ENCODE measurements at regions not wholly inside any gene's neighbourhood (a gene's known extent, or its start where the extent isn't known, plus 50 kb on each side); places are given as distances from the start of the nearest gene placed in this dataset.

DNA sequence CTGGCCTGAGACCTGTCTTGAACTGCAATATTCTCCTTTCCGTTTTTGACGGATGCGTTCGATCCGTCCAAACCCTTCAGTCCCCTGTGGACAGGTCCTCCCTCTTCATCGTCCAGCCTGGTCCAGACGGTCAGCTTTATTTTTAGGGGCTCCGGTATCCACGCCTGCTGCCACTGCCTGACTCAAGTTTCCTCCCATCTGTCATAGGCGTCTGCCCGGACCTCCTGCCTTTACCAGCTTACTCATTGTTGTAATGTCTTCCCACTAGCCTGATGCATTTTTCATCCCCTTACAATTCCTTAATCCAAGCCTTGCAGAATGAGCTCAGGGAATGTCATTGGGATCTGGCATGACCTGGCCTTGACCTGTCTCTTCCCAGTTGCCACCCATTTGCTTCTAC lies 145.8 kb downstream of the TENT4A start:
- no peaks in the 10 kb centered on the region for H3K36me3 ChIP-seq (ENCODE audit: control insufficient read depth, low read depth, low read length)
- H3K4me1 ChIP-seq (ENCODE audit: control insufficient read depth, low read depth, low read length): no peaks in the 10 kb centered on the region
- no peak overlapping the region for H3K9ac ChIP-seq (ENCODE audit: low read length)
- H3K4me3 ChIP-seq (ENCODE audit: low read length): no peak overlapping the region
- peaks cover 4% of the 10 kb centered on the region for H3K9me3 ChIP-seq (ENCODE audit: control insufficient read depth, low read depth, low read length)
- no peak overlapping the region for H3K27ac ChIP-seq (ENCODE audit: low read length)
- H3K27me3 ChIP-seq (ENCODE audit: control insufficient read depth, insufficient read depth, low read length): no peaks in the 10 kb centered on the region

DNA sequence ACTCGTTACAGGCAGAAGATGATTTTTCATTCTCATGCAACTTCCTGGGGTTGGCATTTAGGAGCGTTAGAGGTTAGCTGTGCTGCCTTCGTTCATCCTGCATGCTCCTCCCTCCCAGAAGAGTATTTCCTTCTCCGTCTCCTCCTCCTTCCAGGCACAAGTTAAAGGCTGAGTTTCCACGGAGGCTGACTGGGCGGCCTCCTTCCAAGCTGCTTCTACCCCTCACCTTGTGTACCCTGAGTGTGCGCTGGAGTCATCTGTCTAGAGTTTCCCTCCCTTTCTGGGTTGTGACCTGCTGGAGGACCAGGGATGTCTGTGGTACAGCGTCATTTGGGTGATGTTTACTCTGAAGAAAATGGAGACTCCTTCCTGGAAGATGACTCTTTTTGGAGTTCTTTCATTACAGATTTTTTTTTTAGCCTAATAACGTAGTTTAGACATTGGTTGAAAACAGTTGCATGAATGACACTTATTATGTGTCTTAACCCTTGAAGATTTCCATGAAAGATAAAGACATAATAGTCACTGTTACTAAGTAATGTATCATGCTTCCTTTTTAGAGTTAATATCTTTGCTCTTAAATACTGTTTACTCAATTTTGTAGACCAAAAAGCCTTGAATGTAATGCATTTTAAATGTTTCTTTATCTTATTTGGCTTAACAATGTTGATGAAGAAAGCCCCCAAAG lies 146.9 kb downstream of the TENT4A start:
- H3K9me3 ChIP-seq (ENCODE audit: control insufficient read depth, low read depth, low read length): peaks cover 4% of the 10 kb centered on the region

DNA sequence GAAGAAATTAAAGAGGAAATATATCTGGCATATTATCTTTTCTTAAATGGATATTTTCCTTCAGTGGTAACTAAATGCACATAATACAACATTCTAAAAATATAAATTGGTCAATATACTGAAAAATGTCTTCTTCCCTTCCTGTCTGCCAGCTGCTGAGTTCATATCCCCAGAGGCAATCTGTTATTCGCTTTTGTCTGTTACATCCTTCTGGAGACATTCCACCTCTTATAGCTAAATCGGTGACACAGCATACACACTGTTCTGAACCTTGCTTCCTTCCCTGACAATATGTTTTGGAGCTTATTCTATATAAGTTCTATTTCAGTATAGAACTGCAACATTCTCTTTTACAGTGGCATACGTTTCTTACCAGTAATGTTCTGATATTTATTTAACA lies 147.8 kb downstream of the TENT4A start:
- Histone ChIP-seq H3K27me3 (ENCODE audit: control insufficient read depth, insufficient read depth, low read length) (no peaks in the 10 kb centered on the region), H3K9ac (ENCODE audit: low read length) (no peak overlapping the region), H3K9me3 (ENCODE audit: control insufficient read depth, low read depth, low read length) (peaks cover 4% of the 10 kb centered on the region), H3K4me1 (ENCODE audit: control insufficient read depth, low read depth, low read length) (no peaks in the 10 kb centered on the region), H3K4me3 (ENCODE audit: low read length) (no peak overlapping the region), H3K27ac (ENCODE audit: low read length) (no peak overlapping the region), H3K36me3 (ENCODE audit: control insufficient read depth, low read depth, low read length) (no peaks in the 10 kb centered on the region)

More for the DNA sequence above, 146.9 kb downstream of the TENT4A start:
- no peaks in the 10 kb centered on the region for H3K4me1 ChIP-seq (ENCODE audit: control insufficient read depth, low read depth, low read length)
- H3K4me3 ChIP-seq (ENCODE audit: low read length): no peak overlapping the region
- H3K27ac ChIP-seq (ENCODE audit: low read length): no peak overlapping the region
- H3K9ac ChIP-seq (ENCODE audit: low read length): no peak overlapping the region
- no peaks in the 10 kb centered on the region for H3K27me3 ChIP-seq (ENCODE audit: control insufficient read depth, insufficient read depth, low read length)
- H3K36me3 ChIP-seq (ENCODE audit: control insufficient read depth, low read depth, low read length): no peaks in the 10 kb centered on the region

DNA sequence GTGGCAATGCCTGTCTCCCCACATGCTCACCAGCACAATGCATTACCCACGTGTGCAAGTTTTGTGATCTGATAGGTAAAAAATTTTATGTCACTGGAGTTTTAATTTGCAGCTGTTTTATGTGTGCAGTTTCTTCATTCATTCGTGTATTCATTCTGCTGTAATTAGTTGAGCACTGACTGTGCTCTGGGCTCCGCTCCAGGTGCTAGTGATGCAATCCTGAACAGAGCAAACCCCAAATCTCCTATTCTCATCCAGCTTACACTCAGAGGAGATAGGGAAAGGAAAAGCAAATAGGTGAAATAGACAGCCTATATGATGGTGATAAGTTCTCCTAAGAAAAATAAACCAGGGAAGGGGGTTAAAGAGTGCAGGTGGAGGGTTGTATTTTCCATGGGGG lies 148.4 kb downstream of the TENT4A start:
- no peak overlapping the region for H3K9ac ChIP-seq (ENCODE audit: low read length)
- no peaks in the 10 kb centered on the region for H3K4me1 ChIP-seq (ENCODE audit: control insufficient read depth, low read depth, low read length)
- no peak overlapping the region for H3K4me3 ChIP-seq (ENCODE audit: low read length)
- H3K27me3 ChIP-seq (ENCODE audit: control insufficient read depth, insufficient read depth, low read length): no peaks in the 10 kb centered on the region
- H3K27ac ChIP-seq (ENCODE audit: low read length): no peak overlapping the region
- H3K9me3 ChIP-seq (ENCODE audit: control insufficient read depth, low read depth, low read length): peaks cover 4% of the 10 kb centered on the region
- H3K36me3 ChIP-seq (ENCODE audit: control insufficient read depth, low read depth, low read length): no peaks in the 10 kb centered on the region

DNA sequence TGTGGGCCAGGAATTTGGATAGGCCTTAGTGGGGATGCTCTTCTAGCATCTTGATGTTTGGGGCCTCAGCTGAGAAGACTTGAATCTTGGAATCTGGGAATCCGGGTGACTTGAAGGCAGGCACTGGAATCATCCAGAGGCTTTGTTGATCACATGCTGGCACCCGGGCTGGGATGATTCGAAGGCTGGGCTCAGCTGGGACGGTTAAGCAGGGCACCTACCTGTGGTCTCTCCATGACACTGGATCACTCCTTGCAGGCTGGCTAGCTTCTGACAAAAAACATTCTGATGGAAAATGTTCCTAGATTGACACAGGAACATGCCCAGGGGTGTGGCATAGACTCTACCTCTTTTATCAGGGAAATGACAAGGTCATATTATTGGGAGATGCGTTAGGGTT lies 149.1 kb downstream of the TENT4A start:
- peaks cover 4% of the 10 kb centered on the region for H3K9me3 ChIP-seq (ENCODE audit: control insufficient read depth, low read depth, low read length)

DNA sequence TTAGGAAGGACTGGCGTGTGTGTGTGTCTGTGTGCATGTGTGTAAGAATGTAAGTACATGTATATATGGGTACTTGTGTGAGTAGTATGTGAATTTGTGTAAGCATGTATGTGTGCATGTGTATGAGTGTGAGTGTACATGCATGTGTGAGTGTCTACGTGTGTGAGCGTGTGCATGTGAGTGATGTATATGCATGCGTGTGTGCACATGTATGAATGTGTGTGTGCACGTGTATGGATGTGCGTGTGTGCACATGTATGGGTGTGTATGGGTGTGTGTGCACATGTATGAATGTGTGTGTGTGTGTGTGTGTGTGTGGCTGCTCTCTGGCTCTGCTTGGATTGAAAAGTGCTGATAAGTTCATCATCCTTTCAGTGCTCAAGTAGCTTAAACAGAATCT lies 154.5 kb downstream of the TENT4A start:
- no peak overlapping the region for H3K4me3 ChIP-seq (ENCODE audit: low read length)
- no peaks in the 10 kb centered on the region for H3K4me1 ChIP-seq (ENCODE audit: control insufficient read depth, low read depth, low read length)
- no peaks in the 10 kb centered on the region for H3K36me3 ChIP-seq (ENCODE audit: control insufficient read depth, low read depth, low read length)
- no peak overlapping the region for H3K27ac ChIP-seq (ENCODE audit: low read length)
- no peak overlapping the region for H3K9ac ChIP-seq (ENCODE audit: low read length)
- H3K9me3 ChIP-seq (ENCODE audit: control insufficient read depth, low read depth, low read length): no peaks in the 10 kb centered on the region
- H3K27me3 ChIP-seq (ENCODE audit: control insufficient read depth, insufficient read depth, low read length): no peaks in the 10 kb centered on the region

More for the DNA sequence above, 149.1 kb downstream of the TENT4A start:
- H3K36me3 ChIP-seq (ENCODE audit: control insufficient read depth, low read depth, low read length): no peaks in the 10 kb centered on the region
- no peak overlapping the region for H3K27ac ChIP-seq (ENCODE audit: low read length)
- no peaks in the 10 kb centered on the region for H3K4me1 ChIP-seq (ENCODE audit: control insufficient read depth, low read depth, low read length)
- H3K27me3 ChIP-seq (ENCODE audit: control insufficient read depth, insufficient read depth, low read length): no peaks in the 10 kb centered on the region
- H3K4me3 ChIP-seq (ENCODE audit: low read length): no peak overlapping the region
- no peak overlapping the region for H3K9ac ChIP-seq (ENCODE audit: low read length)

DNA sequence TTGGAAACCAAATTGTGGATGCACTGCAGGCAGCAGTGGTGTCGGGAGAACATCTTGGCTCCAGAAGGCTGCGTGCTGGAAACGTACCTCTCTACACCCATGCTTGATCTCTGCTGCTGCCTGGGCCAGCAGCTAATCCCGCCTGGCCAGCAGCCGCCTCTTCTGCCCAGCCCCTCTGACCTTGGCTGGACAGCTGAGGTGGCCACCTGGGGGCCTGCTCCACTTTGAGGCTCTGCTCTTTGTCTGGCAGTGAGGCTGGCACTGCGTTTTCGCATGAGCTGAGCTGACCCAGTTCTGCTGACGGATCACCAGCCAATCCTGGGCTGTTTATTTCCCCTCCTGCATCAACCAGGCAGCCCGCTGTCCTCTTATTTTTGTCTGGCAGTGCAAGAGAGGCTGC lies 154.9 kb downstream of the TENT4A start:
- H3K36me3 ChIP-seq (ENCODE audit: control insufficient read depth, low read depth, low read length): no peaks in the 10 kb centered on the region

DNA sequence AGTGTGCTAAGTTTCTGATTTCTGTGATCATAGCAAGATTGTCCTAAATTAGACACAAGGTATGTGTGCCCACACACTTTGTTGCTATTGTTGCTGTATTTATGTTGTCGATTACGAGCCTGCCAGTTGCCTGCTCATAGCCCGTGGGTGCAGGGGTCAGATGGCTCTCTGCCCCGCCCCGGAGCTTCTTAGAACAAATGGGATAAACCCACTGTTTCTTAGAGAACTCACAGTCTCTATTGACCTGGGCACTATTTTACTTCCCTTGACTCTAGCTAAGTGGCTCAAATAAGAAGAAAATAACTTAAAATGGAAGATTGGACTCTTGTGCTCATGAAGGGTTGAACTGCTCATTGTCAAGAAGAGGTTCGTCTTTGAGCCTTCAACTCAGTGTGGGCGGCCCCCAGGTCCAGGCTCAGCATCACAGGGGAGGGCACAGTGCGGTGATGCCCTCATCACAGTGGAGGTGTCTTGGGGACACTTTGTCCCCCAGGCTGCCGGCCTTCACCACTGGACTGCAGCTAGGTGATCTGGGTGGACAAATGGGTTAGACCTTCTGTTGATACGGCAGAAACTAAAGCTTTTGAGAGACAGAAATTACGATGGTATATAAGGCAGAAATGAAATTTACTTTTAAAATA lies 155.5 kb downstream of the TENT4A start:
- Histone ChIP-seq H3K4me1 (ENCODE audit: control insufficient read depth, low read depth, low read length) (no peaks in the 10 kb centered on the region), H3K27me3 (ENCODE audit: control insufficient read depth, insufficient read depth, low read length) (no peaks in the 10 kb centered on the region), H3K27ac (ENCODE audit: low read length) (no peak overlapping the region), H3K4me3 (ENCODE audit: low read length) (no peak overlapping the region), H3K9me3 (ENCODE audit: control insufficient read depth, low read depth, low read length) (no peaks in the 10 kb centered on the region), H3K9ac (ENCODE audit: low read length) (no peak overlapping the region), H3K36me3 (ENCODE audit: control insufficient read depth, low read depth, low read length) (no peaks in the 10 kb centered on the region)

More for the DNA sequence above, 154.9 kb downstream of the TENT4A start:
- no peaks in the 10 kb centered on the region for H3K9me3 ChIP-seq (ENCODE audit: control insufficient read depth, low read depth, low read length)
- H3K27ac ChIP-seq (ENCODE audit: low read length): no peak overlapping the region
- no peaks in the 10 kb centered on the region for H3K27me3 ChIP-seq (ENCODE audit: control insufficient read depth, insufficient read depth, low read length)
- H3K4me3 ChIP-seq (ENCODE audit: low read length): no peak overlapping the region
- no peaks in the 10 kb centered on the region for H3K4me1 ChIP-seq (ENCODE audit: control insufficient read depth, low read depth, low read length)
- no peak overlapping the region for H3K9ac ChIP-seq (ENCODE audit: low read length)

DNA sequence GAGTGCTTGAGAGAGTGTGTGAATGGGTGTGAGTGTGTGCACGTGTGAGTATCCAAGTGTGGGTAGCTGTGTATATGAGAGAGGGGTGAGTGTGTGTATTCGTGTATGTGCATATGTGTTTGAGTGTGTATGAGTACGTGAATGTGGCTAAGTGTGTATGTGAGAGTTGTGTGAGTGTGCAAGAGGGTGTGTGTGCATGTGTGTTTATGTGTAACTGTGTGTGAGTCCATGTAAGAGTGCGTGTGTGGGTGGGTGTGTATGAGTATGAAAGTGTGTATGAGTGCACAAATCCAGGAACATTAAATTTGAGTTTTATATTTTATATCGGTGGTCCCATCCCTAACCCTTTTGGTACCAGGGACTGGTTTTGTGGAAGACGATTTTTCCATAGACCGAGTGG lies 156.4 kb downstream of the TENT4A start:
- no peaks in the 10 kb centered on the region for H3K4me1 ChIP-seq (ENCODE audit: control insufficient read depth, low read depth, low read length)
- no peak overlapping the region for H3K9ac ChIP-seq (ENCODE audit: low read length)
- H3K9me3 ChIP-seq (ENCODE audit: control insufficient read depth, low read depth, low read length): no peaks in the 10 kb centered on the region
- no peaks in the 10 kb centered on the region for H3K36me3 ChIP-seq (ENCODE audit: control insufficient read depth, low read depth, low read length)
- H3K27me3 ChIP-seq (ENCODE audit: control insufficient read depth, insufficient read depth, low read length): no peaks in the 10 kb centered on the region
- no peak overlapping the region for H3K27ac ChIP-seq (ENCODE audit: low read length)
- no peak overlapping the region for H3K4me3 ChIP-seq (ENCODE audit: low read length)

DNA sequence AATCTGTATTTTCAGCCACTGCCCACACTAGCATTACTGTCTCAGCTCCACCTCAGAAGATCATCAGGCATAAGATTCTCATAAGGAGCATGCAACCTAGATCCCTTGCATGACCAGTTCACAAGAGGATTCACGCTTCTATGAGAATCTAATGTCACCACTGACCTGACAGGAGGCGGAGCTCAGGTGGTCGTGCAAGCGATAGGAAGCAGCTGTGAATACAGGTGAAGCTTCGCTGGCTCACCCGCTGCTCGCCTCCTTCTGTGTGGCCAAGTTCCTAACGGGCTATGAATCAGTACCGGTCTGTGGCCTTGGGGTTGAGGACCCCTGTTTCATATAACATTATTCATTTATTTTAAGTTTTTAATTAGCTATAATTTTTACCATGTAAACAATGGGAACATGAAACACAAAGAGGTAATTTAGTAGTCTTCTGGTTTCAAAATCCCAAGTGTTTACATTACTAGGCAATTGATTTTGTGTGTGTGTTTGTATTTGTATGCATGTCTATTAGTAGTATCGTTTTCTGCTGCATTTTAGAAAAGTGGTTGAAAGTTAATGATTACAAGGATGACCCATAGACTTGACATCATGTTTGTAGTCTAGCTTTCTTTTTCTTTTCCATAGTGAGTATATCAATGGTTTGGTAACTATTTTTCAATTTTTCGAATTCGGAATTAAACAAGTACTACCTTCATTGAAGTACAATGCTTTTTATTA lies 159.4 kb downstream of the TENT4A start:
- no peak overlapping the region for H3K4me3 ChIP-seq (ENCODE audit: low read length)
- no peaks in the 10 kb centered on the region for H3K36me3 ChIP-seq (ENCODE audit: control insufficient read depth, low read depth, low read length)
- no peak overlapping the region for H3K9ac ChIP-seq (ENCODE audit: low read length)
- no peaks in the 10 kb centered on the region for H3K9me3 ChIP-seq (ENCODE audit: control insufficient read depth, low read depth, low read length)
- no peaks in the 10 kb centered on the region for H3K4me1 ChIP-seq (ENCODE audit: control insufficient read depth, low read depth, low read length)
- no peaks in the 10 kb centered on the region for H3K27me3 ChIP-seq (ENCODE audit: control insufficient read depth, insufficient read depth, low read length)
- no peak overlapping the region for H3K27ac ChIP-seq (ENCODE audit: low read length)

DNA sequence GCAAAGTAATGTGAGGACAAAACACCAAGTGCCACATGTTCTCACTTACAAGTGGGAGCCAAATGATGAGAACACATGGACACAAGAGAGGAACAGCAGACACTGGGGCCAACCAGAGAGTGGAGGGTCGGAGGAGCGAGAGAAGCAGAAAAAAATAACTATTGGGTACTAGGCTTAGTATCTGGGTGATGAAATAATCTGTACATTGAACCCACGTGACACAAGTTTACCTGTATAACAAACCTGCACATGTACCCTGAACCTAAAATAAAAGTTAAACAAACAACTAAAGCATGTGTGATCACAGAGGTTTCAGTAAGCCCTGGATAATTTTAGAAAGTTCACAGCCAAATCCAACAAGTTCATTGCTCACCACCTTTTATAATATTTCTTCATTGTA lies 160.1 kb downstream of the TENT4A start:
- H3K4me1 ChIP-seq (ENCODE audit: control insufficient read depth, low read depth, low read length): no peaks in the 10 kb centered on the region
- no peak overlapping the region for H3K4me3 ChIP-seq (ENCODE audit: low read length)
- H3K36me3 ChIP-seq (ENCODE audit: control insufficient read depth, low read depth, low read length): no peaks in the 10 kb centered on the region
- no peaks in the 10 kb centered on the region for H3K27me3 ChIP-seq (ENCODE audit: control insufficient read depth, insufficient read depth, low read length)
- H3K27ac ChIP-seq (ENCODE audit: low read length): no peak overlapping the region
- no peak overlapping the region for H3K9ac ChIP-seq (ENCODE audit: low read length)
- H3K9me3 ChIP-seq (ENCODE audit: control insufficient read depth, low read depth, low read length): no peaks in the 10 kb centered on the region

All from iPS-18a (cell line).